PC-9 (cell line): ENCODE measurements at regions not wholly inside any gene's neighbourhood (a gene's known extent, or its start where the extent isn't known, plus 50 kb on each side); places are given as distances from the start of the nearest gene placed in this dataset.
"Not testable (repeated sequence)": the region's sequence is repeated elsewhere in the genome, so short reads cannot be mapped to it uniquely, and the experiment has no call there.

Source experiments
- BruUV-seq: library from RNA; stranded (reverse); fragments of 400-500 nt; replicated peaks from 2 replicates; lab custom pipeline; 2021; lab: Mats Ljungman, UMichigan
- CTCF ChIA-PET: fragments of 300-600 bp; sonication (Branson Sonifier 250); formaldehyde crosslinking; loops from one replicate; lab custom pipeline; 2022; ENCODE audit warnings: antibody characterized with exemption; lab: Charles Lee
- POLR2A ChIA-PET: fragments of 300-600 bp; sonication (Branson Sonifier 250); formaldehyde crosslinking; loops from one replicate; lab custom pipeline; 2022; ENCODE audit warnings: antibody characterized with exemption; ENCODE audit not compliant: unreplicated experiment; lab: Charles Lee
- DNase-seq, 2 experiments: peaks; one replicate each; pipeline versions ENCODE4 v3.0.0 to v3.0.0-alpha.2; 2015 to 2022; ENCODE audit warnings: mixed read lengths in 1 of 2
- H2AFZ ChIP-seq: fragments of 200-600 bp; sonication (generic); 2 replicates; pipeline ENCODE4 v1.8.1; 2017; ENCODE audit warnings: antibody characterized with exemption
- H3F3A ChIP-seq: fragments of 200-600 bp; sonication (generic); 2 replicates; pipeline ENCODE4 v1.8.1; 2017; ENCODE audit warnings: antibody characterized with exemption, mild to moderate bottlenecking, low read depth; ENCODE audit not compliant: insufficient read depth
- H3K27ac ChIP-seq: fragments of 200-600 bp; sonication (generic); 2 replicates; pipeline ENCODE4 v1.6.1; 2016; ENCODE audit warnings: mixed run types
- H3K27me3 ChIP-seq: fragments of 200-600 bp; sonication (generic); 2 replicates; pipeline ENCODE4 v1.6.1; 2016; ENCODE audit warnings: low read depth, mixed run types; ENCODE audit not compliant: insufficient read depth
- H3K36me3 ChIP-seq: fragments of 200-600 bp; sonication (generic); 2 replicates; pipeline ENCODE4 v1.6.1; 2016; ENCODE audit warnings: low read depth, mixed run types
- H3K4me1 ChIP-seq: fragments of 200-600 bp; sonication (generic); replicated peaks from 2 replicates; pipeline ENCODE4 v1.6.1; 2016; ENCODE audit warnings: mixed run types; ENCODE audit not compliant: insufficient read depth
- H3K4me2 ChIP-seq: fragments of 200-600 bp; sonication (generic); 2 replicates; pipeline ENCODE4 v1.6.1; 2017; ENCODE audit warnings: mixed run types
- H3K4me3 ChIP-seq: fragments of 200-600 bp; sonication (generic); 2 replicates; pipeline ENCODE4 v1.6.1; 2016; ENCODE audit warnings: mixed run types
- H3K79me2 ChIP-seq: fragments of 200-600 bp; sonication (generic); 2 replicates; pipeline ENCODE4 v1.6.1; 2017; ENCODE audit warnings: low read depth, mixed run types
- H3K9me2 ChIP-seq: fragments of 200-600 bp; sonication (generic); 2 replicates; pipeline ENCODE4 v1.8.1; 2017; ENCODE audit warnings: mild to moderate bottlenecking; ENCODE audit not compliant: insufficient read depth
- H3K9me3 ChIP-seq: fragments of 200-600 bp; sonication (generic); 2 replicates; pipeline ENCODE4 v1.8.1; 2016; ENCODE audit warnings: low read depth; ENCODE audit not compliant: insufficient read depth
- H4K20me1 ChIP-seq: fragments of 200-600 bp; sonication (generic); 2 replicates; pipeline ENCODE4 v1.8.1; 2017; ENCODE audit not compliant: insufficient read depth
- CTCF ChIP-seq: fragments of 200-600 bp; sonication (generic); conservative IDR thresholded peaks from 2 replicates; pipeline ENCODE4 v1.6.1; 2017; ENCODE audit warnings: mixed run types, antibody characterized with exemption, mild to moderate bottlenecking, moderate library complexity
- EZH2 ChIP-seq: fragments of 200-600 bp; sonication (generic); IDR thresholded peaks from 2 replicates; pipeline ENCODE4 v1.8.0; 2017; ENCODE audit warnings: antibody characterized with exemption, low read depth
- intact Hi-C: fragments of 100-400 bp; cut with micrococcal nuclease; formaldehyde crosslinking; loops from one replicate; pipeline ENCODE4 v1.10.0; 2022; ENCODE audit not compliant: unreplicated experiment

- H3K9me3 ChIP-seq, result no peaks in the 10 kb centered on the region
- H3K4me1 ChIP-seq, result peaks cover 7% of the 10 kb centered on the region; the same call in 1 of the 2 replicates
- H3K4me3 ChIP-seq, result no peak overlapping the region
- peaks cover 4% of the 10 kb centered on the region; the same call in 1 of the 2 replicates for H3K27me3 ChIP-seq
- no TSS peak for BruUV-seq
- H3K27ac ChIP-seq, result no peak overlapping the region
- H3K4me2 ChIP-seq, result no peak overlapping the region
- H3K36me3 ChIP-seq, result no peaks in the 10 kb centered on the region
- DNase-seq, result no peak
- no peaks in the 10 kb centered on the region for H3K9me2 ChIP-seq
- ChIA-PET CTCF (interaction anchor here (0.5 to 1.0 kb wide), 2 partner anchors 171 to 905 kb away, joined by 4 to 9 read pairs; no protein-coding TSS in a partner anchor), POLR2A (no interaction called here)
- intact Hi-C loops, result loop anchor here (1.0 to 10.0 kb wide), 4 partner anchors 146 to 902 kb away; partner anchors contain the start of gene GPR39
- H4K20me1 ChIP-seq, result no peaks in the 10 kb centered on the region
- H2AFZ ChIP-seq, result no peak overlapping the region
- TF ChIP-seq CTCF, result no peak
- TF ChIP-seq EZH2, result no peak
- H3K79me2 ChIP-seq, result no peaks in the 10 kb centered on the region
- H3F3A ChIP-seq, result no peaks in the 10 kb centered on the region
Observed at GRCh38 chr2:132268977-132269523, 107.3 kb upstream of the ANKRD30BL start.

- no peak overlapping the region for H3K4me2 ChIP-seq
Observed at GRCh38 chr2:132270255-132270654, 108.5 kb upstream of the ANKRD30BL start.

GRCh38 chr2:132270981-132271546 lies 109.3 kb upstream of the ANKRD30BL start:
- H3K4me2 ChIP-seq, result no peak overlapping the region
- intact Hi-C loops, result no loop called here
- H4K20me1 ChIP-seq, result no peaks in the 10 kb centered on the region
- H3F3A ChIP-seq, result no peaks in the 10 kb centered on the region
- H3K9me3 ChIP-seq, result no peaks in the 10 kb centered on the region
- ChIA-PET POLR2A (no interaction called here), CTCF (no interaction called here)
- H3K79me2 ChIP-seq, result no peaks in the 10 kb centered on the region
- no peak overlapping the region for H3K4me3 ChIP-seq
- peaks cover 4% of the 10 kb centered on the region; the same call in 1 of the 2 replicates for H3K27me3 ChIP-seq
- no peak for TF ChIP-seq EZH2
- TF ChIP-seq CTCF, result no peak
- H3K9me2 ChIP-seq, result no peaks in the 10 kb centered on the region
- H3K36me3 ChIP-seq, result no peaks in the 10 kb centered on the region
- H3K4me1 ChIP-seq, result peaks cover 7% of the 10 kb centered on the region; the same call in 1 of the 2 replicates
- H2AFZ ChIP-seq, result no peak overlapping the region
- no peak overlapping the region for H3K27ac ChIP-seq
- BruUV-seq, result no TSS peak
- DNase-seq, result no peak

More at GRCh38 chr2:132270255-132270654, 108.5 kb upstream of the ANKRD30BL start:
- H2AFZ ChIP-seq, result no peak overlapping the region
- TF ChIP-seq EZH2 (no peak), CTCF (no peak)
- H3K9me2 ChIP-seq, result no peaks in the 10 kb centered on the region
- peaks cover 7% of the 10 kb centered on the region; the same call in 1 of the 2 replicates for H3K4me1 ChIP-seq
- H3F3A ChIP-seq, result no peaks in the 10 kb centered on the region
- intact Hi-C loops, result no loop called here
- DNase-seq, result no peak
- POLR2A ChIA-PET, result no interaction called here
- CTCF ChIA-PET, result no interaction called here
- no peaks in the 10 kb centered on the region for H4K20me1 ChIP-seq
- no peak overlapping the region for H3K4me3 ChIP-seq
- no peaks in the 10 kb centered on the region for H3K79me2 ChIP-seq
- no peak overlapping the region for H3K27ac ChIP-seq
- BruUV-seq, result no TSS peak
- peaks cover 4% of the 10 kb centered on the region; the same call in 1 of the 2 replicates for H3K27me3 ChIP-seq
- no peaks in the 10 kb centered on the region for H3K36me3 ChIP-seq
- H3K9me3 ChIP-seq, result no peaks in the 10 kb centered on the region

- H3F3A ChIP-seq, H3K27me3 ChIP-seq, BruUV-seq, intact Hi-C loops, DNase-seq, CTCF ChIA-PET, H3K4me1 ChIP-seq, H3K9me2 ChIP-seq, H3K9me3 ChIP-seq, H4K20me1 ChIP-seq, H3K4me2 ChIP-seq, H3K4me3 ChIP-seq, H3K27ac ChIP-seq, POLR2A ChIA-PET, H3K79me2 ChIP-seq, H3K36me3 ChIP-seq, H2AFZ ChIP-seq: not testable (repeated sequence)
Observed at GRCh38 chr2:132271794-132272193, 110.0 kb upstream of the ANKRD30BL start.
